ENCODE measurements at regions not wholly inside any gene's neighbourhood (a gene's known extent, or its start where the extent isn't known, plus 50 kb on each side); places are given as distances from the start of the nearest gene placed in this dataset.
A peak's percentile ranks its signal among the peaks of the same experiment; 100 is the strongest.

DNA sequence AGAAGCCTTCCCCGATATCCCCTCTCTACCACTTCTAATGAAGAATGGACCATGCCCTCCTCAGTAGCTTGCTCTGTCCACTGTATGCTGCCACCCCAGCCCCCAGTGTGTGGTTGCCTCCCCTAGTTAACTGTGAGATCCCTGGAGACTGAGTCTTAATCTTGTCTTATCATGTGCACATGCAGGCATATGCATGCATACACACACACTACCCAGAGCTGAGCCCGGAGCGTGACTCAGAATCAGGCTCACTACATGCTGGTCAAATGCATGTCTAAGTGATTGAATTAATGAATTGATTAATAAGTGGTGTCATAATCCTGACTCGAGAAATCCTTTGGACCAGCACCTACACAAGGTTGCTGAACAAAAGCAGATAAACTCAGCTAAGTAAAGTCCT, 99.4 kb downstream of the CCT6B start:
- ChIA-PET POLR2A (interaction anchor here (0.7 kb wide), 1 partner anchor 365 kb away, joined by 3 read pairs; no protein-coding TSS in a partner anchor), CTCF (no interaction called here)
- DNase-seq (no peak), ATAC-seq (no peak)
- Mint-ChIP-seq H3K4me3 (no peak overlapping the region), H3K9me3 (no peaks in the 10 kb centered on the region), H3K27ac (no peak overlapping the region), H3K27me3 (peaks cover 6% of the 10 kb centered on the region), H3K36me3 (ENCODE audit: low read depth) (no peaks in the 10 kb centered on the region), H3K4me1 (ENCODE audit: low read depth) (peaks cover 11% of the 10 kb centered on the region)
- intact Hi-C loops (cut with micrococcal nuclease): no loop called here
- TF ChIP-seq CTCF (IDR thresholded peaks at IDR 0.05): no peak

GRCh38 chr17:34859652-34860051, 101.6 kb downstream of the CCT6B start:
- DNase-seq (no peak), ATAC-seq (peak; percentile 47)
- peaks cover 11% of the 10 kb centered on the region for H3K4me1 Mint-ChIP-seq (ENCODE audit: low read depth)
- no peaks in the 10 kb centered on the region for H3K36me3 Mint-ChIP-seq (ENCODE audit: low read depth)
- H3K9me3 Mint-ChIP-seq: no peaks in the 10 kb centered on the region
- H3K27ac Mint-ChIP-seq: no peak overlapping the region
- intact Hi-C loops (cut with micrococcal nuclease): no loop called here
- CTCF ChIA-PET: no interaction called here
- TF ChIP-seq CTCF (IDR thresholded peaks at IDR 0.05): no peak
- H3K27me3 Mint-ChIP-seq: peaks cover 6% of the 10 kb centered on the region
- no peak overlapping the region for H3K4me3 Mint-ChIP-seq
- POLR2A ChIA-PET: no interaction called here

DNA sequence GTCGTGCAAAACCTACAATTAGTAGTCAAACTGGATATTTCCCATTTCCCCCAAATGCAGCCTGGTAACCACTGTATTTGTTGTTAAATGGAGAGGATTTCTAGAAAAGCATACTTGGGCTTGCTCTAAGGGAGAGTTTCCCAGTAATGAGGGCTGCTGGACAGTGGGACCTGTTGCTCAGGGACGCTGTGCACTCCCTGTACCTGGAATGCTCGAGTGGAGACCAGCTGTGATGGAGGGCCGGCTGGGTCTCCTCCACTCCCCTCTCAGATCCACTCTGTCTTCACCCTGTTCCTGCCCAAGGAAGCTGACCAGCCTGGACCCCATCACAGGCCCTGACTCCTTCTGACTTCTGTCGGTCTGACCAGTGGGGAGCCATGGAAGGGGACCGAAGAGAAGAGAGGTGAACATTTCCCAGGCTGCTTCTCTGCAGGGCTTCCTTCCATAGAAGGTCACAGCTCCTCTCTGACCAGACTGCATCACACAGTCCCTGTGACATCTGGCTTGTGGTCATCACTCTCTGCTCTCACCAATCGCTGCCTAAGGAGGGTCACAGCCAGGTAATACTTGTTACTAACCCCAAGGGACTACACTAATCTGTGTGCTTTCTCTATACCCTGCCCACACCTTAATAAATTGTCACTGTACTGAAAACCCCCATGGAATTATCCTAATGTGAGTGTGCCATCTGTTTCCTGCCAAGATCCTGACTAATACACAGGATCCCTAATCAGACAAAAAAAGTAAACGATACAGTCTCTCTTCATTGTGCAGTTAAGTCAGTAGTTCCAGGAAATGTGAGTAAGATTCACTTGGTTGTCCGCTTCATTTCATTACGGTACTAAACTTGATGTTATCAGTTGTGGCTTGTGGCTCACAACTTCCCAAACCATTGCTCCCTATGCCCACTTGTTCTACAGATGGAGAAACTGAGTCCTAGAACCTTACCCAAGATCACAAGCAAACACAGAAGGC, 102.4 kb downstream of the CCT6B start:
- TF ChIP-seq CTCF (IDR thresholded peaks at IDR 0.05): no peak
- Mint-ChIP-seq H3K36me3 (ENCODE audit: low read depth) (no peaks in the 10 kb centered on the region), H3K27me3 (peaks cover 6% of the 10 kb centered on the region), H3K27ac (no peak overlapping the region), H3K4me1 (ENCODE audit: low read depth) (peaks cover 11% of the 10 kb centered on the region), H3K9me3 (no peaks in the 10 kb centered on the region), H3K4me3 (no peak overlapping the region)
- DNase-seq (peak; percentile 11), ATAC-seq (peak; percentile 64)
- CTCF ChIA-PET: no interaction called here
- POLR2A ChIA-PET: interaction anchor here (0.5 kb wide), 1 partner anchor 9 kb away, joined by 3 read pairs; no protein-coding TSS in a partner anchor
- intact Hi-C loops (cut with micrococcal nuclease): no loop called here

DNA sequence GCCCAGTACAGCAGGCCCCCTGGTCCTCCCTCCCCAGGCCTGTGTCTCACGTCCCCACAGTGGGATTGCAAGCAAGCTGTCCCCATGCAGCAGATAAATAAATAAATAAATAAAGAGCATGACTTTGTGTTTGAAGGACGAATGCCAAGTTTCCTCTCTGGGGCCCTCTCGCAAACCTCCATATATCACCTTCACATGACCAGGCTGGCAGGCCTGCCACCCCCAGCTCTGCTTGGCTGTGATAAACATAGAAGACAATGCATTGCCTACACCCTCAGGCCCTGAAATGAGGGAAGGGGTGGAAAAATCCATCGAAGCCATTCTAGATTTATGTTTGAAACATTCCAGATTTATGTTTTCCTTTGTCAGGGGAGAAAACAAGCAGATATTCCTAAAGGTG, 107.3 kb downstream of the CCT6B start:
- intact Hi-C loops (cut with micrococcal nuclease): no loop called here
- H3K36me3 Mint-ChIP-seq (ENCODE audit: low read depth): no peaks in the 10 kb centered on the region
- no peak overlapping the region for H3K4me3 Mint-ChIP-seq
- POLR2A ChIA-PET: interaction anchor here (1.1 kb wide), 1 partner anchor 16 kb away, joined by 3 read pairs; no protein-coding TSS in a partner anchor
- TF ChIP-seq CTCF (IDR thresholded peaks at IDR 0.05): no peak
- no peak for ATAC-seq
- CTCF ChIA-PET: no interaction called here
- peaks cover under 1% of the 10 kb centered on the region for H3K27me3 Mint-ChIP-seq
- no peaks in the 10 kb centered on the region for H3K9me3 Mint-ChIP-seq
- DNase-seq: no peak
- peaks cover under 1% of the 10 kb centered on the region for H3K4me1 Mint-ChIP-seq (ENCODE audit: low read depth)
- H3K27ac Mint-ChIP-seq: no peak overlapping the region

DNA sequence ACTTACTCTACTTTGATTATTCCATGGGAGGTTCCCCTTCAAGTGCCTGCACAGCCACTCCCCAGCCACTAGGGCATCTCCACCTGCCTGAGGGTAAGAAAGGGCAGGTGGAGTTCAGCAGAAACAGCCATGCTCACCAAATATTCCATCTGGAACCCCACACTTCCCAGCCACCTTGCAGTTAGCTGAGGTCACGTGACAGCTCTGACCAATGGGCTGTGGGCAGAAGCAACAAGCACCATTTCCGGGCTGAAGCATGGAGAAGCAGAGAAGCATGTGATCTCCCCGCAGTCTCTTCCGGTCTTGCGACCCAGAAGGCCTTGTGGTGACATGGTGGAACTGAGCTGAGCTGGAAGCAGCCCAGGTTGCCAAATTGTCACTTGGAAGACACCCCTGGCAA, 108.6 kb downstream of the CCT6B start:
- no peaks in the 10 kb centered on the region for H3K36me3 Mint-ChIP-seq (ENCODE audit: low read depth)
- ChIA-PET POLR2A (interaction anchor here (0.6 kb wide), 1 partner anchor 297 kb away, joined by 3 read pairs; no protein-coding TSS in a partner anchor), CTCF (no interaction called here)
- no peaks in the 10 kb centered on the region for H3K4me1 Mint-ChIP-seq (ENCODE audit: low read depth)
- ATAC-seq: no peak
- intact Hi-C loops (cut with micrococcal nuclease): no loop called here
- H3K27me3 Mint-ChIP-seq: no peaks in the 10 kb centered on the region
- no peaks in the 10 kb centered on the region for H3K9me3 Mint-ChIP-seq
- H3K4me3 Mint-ChIP-seq: no peak overlapping the region
- no peak for DNase-seq
- H3K27ac Mint-ChIP-seq: no peak overlapping the region
- TF ChIP-seq CTCF (IDR thresholded peaks at IDR 0.05): no peak
